GM12801 (cell line): ENCODE measurements at regions not wholly inside any gene's neighbourhood (a gene's known extent, or its start where the extent isn't known, plus 50 kb on each side); places are given as distances from the start of the nearest gene placed in this dataset.

ENCODE experiments used
- TF ChIP-seq, protein P1 (sequence below): IDR thresholded peaks from one replicate; pipeline ENCODE4 v1.5.1; 2011; ENCODE audit warnings: control low read depth; ENCODE audit not compliant: insufficient read length; ENCODE audit errors: extremely low read depth

GRCh38 chr5:96058084-96058483, 96.4 kb upstream of the ELL2 start:
- TF ChIP-seq, protein P1, sequence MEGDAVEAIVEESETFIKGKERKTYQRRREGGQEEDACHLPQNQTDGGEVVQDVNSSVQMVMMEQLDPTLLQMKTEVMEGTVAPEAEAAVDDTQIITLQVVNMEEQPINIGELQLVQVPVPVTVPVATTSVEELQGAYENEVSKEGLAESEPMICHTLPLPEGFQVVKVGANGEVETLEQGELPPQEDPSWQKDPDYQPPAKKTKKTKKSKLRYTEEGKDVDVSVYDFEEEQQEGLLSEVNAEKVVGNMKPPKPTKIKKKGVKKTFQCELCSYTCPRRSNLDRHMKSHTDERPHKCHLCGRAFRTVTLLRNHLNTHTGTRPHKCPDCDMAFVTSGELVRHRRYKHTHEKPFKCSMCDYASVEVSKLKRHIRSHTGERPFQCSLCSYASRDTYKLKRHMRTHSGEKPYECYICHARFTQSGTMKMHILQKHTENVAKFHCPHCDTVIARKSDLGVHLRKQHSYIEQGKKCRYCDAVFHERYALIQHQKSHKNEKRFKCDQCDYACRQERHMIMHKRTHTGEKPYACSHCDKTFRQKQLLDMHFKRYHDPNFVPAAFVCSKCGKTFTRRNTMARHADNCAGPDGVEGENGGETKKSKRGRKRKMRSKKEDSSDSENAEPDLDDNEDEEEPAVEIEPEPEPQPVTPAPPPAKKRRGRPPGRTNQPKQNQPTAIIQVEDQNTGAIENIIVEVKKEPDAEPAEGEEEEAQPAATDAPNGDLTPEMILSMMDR, result no peak

DNA sequence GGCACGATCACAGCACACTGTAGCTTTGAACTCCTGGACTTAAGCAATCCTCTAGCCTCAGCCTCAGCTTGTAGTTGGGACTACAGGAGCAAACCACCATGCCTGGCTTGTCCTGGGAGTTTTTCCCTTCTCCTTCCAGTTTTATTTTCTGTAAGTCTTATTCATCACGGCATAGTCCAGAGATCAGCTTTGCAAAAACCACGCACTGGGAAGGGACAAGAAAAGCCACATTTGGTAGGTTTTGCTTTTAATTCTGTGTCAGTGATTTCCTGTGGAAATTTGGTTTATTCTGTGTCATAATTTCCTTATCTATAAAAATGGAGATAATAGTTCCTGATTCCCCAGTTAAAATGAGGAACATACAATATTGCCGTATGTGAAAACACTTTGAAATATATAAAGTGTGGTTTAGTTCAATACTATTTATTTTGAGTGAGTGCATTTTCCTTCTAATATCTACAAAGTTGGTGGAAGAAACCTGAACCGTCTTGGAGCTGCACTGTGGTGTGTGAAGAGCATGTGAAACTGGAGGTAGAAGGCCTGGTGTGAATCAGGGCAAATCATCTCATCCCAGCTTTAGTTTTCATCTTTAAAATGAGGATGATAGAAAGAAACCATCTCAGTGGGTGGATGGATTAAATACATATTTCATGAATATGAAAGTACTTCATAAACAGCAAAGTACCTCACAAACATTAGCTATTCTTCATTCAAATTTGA, 92.8 kb upstream of the ELL2 start:
- TF ChIP-seq, protein P1, result no peak

DNA sequence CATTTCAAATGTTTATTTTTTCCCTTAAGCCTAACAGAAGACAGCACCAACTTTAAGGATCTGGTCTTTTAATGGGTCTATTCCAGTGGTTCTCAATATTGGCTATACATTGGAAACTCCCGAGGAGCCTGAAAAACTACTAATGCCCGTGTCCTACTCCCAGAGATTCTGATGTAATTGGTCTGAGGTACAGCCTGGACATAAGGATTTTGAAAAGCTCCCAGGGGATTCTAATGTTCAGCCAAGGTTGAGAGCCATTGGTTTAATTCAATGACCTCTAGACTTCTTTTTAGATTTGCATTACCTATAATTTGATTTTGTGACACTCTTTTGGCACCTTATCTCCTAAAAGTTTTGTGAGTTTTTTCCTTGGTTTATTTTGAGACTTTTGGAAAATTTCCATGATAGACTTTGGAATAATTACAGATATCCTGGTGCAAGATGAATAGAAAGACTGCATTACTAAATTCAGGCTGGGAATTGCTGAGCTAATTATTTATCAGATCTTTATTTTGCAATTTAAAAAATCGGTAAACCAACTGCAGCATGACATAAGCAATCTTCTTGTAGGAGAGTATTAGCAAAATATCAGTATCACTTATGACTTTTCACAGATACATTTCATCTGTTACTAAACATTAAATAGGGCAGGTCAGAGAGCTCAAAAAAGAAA, 91.5 kb upstream of the ELL2 start:
- TF ChIP-seq, protein P1, result no peak

DNA sequence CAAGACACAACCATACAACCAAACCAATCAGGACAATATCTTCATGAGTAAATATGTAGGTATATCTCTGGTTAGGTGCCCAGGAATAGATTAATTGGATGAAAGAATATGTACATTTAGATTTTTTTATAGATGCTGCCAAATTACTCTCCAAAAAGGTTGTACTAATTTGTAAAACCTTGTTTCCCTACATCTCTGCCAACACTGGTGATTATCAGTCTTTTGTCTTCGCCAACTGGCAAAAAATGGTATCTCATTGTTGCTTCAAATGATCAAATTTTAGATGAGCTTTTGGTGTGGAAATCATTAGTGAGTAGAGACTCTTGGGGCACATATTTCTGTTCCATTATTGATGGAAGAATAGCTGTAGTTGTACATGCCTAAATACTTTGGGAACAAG, 90.7 kb upstream of the ELL2 start:
- TF ChIP-seq, protein P1, result no peak

GRCh38 chr5:96051401-96051830, 89.8 kb upstream of the ELL2 start:
- TF ChIP-seq, protein P1, result no peak

DNA sequence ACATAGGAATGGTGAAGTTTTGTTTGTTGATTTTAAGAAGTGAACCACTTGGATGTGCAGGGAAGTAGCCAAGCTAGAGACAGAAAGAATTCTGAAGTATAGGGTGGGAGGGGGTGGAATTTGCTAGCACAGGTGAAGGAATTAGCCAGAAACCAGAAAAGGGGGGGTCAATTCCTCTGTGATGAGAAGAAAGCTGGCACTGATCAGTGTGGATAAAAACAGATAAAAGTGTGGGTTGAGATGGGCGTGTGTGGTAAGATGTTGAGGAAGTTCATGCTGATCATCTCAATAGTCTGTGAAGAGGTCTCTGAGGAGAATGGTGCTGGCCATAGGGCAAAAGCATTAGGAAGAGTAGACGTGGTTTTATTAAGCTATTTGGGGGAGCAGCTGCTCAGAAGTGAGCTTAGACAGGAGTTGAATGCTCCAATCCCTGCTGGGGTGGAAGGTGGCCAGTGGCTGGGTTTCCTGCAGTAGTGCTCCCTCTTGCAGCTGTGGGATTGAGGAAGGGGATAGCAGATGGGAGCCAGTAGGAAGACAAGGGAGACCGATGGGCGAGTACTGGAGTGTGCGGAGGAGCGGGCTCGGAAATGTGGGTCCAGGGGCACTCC, 88.7 kb upstream of the ELL2 start:
- TF ChIP-seq, protein P1, result no peak

DNA sequence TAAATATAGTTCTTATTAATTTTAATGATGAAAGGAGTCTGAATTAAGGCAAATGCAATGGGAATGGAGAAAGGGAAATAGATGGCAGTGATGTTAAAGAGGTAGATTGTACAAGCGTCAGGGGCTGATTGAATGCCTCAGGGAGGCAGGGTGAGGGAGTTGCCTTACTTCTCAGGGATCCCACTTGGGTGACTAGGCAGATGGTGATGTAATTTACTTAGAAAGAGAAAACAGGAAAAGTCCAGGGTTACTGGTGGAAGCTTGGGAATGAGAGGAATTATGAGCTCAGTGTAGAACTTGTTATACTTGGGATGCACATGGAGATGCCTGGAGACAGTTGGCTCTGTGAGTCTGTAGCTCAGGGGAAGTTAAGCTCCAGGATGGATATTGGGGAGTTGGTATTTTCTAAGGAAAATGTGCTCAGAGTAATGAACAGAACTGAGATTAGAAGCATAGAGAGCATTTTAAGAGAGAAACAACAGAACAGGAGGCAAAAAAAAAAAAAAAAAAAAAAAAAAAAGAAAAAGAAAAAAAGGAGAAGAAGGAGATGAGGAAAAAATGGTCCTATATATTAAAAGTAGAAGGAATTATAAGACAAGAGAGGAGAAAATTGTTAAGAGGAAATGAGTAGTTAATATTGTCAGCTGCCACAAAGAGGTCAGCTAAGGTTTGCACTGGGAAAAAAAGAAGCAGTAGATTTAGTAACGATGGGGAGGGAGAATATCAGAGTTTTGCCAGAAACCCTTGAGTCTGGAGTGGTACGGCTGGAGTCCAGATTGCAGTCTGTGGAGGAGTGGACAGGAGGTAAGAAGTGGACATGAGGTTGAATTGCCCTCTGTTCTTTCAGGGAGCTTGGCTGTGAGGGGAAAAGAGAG, 88.0 kb upstream of the ELL2 start:
- TF ChIP-seq, protein P1, result no peak
